Osteocyte (in vitro differentiated cells): ENCODE measurements at regions not wholly inside any gene's neighbourhood (a gene's known extent, or its start where the extent isn't known, plus 50 kb on each side); places are given as distances from the start of the nearest gene placed in this dataset.

ENCODE experiments used
- DNase-seq: peaks from one replicate; pipeline ENCODE4 v3.0.0; 2021; ENCODE audit warnings: mixed read lengths; ENCODE audit not compliant: unreplicated experiment; ENCODE audit errors: extremely low spot score
- H3K27ac Mint-ChIP-seq: one replicate; pipeline ENCODE4 v1.8.0; 2021; ENCODE audit warnings: mild to moderate bottlenecking, mixed read lengths; ENCODE audit not compliant: unreplicated experiment
- H3K27me3 Mint-ChIP-seq: one replicate; pipeline ENCODE4 v1.8.0; 2021; ENCODE audit warnings: mixed read lengths; ENCODE audit not compliant: unreplicated experiment
- H3K36me3 Mint-ChIP-seq: one replicate; pipeline ENCODE4 v1.8.0; 2021; ENCODE audit warnings: mixed read lengths; ENCODE audit not compliant: unreplicated experiment
- H3K4me1 Mint-ChIP-seq: one replicate; pipeline ENCODE4 v1.8.0; 2021; ENCODE audit warnings: mixed read lengths; ENCODE audit not compliant: unreplicated experiment
- H3K4me3 Mint-ChIP-seq: one replicate; pipeline ENCODE4 v1.8.0; 2021; ENCODE audit warnings: mild to moderate bottlenecking, moderate library complexity, mixed read lengths; ENCODE audit not compliant: unreplicated experiment
- H3K9me3 Mint-ChIP-seq: one replicate; pipeline ENCODE4 v1.8.0; 2021; ENCODE audit warnings: mixed read lengths; ENCODE audit not compliant: unreplicated experiment
- CTCF ChIP-seq: fragments of 200-600 bp; sonication (generic); IDR thresholded peaks from 2 replicates; pipeline ENCODE4 v1.5.0; 2021; ENCODE audit warnings: antibody characterized with exemption, mild to moderate bottlenecking, moderate library complexity

GRCh38 chr10:117471344-117471874, 71.1 kb upstream of the EMX2 start:
- no peak for DNase-seq
- no peaks in the 10 kb centered on the region for H3K9me3 Mint-ChIP-seq
- no peak overlapping the region for H3K27ac Mint-ChIP-seq
- H3K36me3 Mint-ChIP-seq: no peaks in the 10 kb centered on the region
- no peak for TF ChIP-seq CTCF
- peaks cover 4% of the 10 kb centered on the region for H3K27me3 Mint-ChIP-seq
- no peak overlapping the region for H3K4me3 Mint-ChIP-seq
- no peaks in the 10 kb centered on the region for H3K4me1 Mint-ChIP-seq

- DNase-seq: no peak
- no peak overlapping the region for H3K27ac Mint-ChIP-seq
- no peaks in the 10 kb centered on the region for H3K9me3 Mint-ChIP-seq
- H3K36me3 Mint-ChIP-seq: no peaks in the 10 kb centered on the region
- peaks cover 4% of the 10 kb centered on the region for H3K27me3 Mint-ChIP-seq
- no peaks in the 10 kb centered on the region for H3K4me1 Mint-ChIP-seq
- H3K4me3 Mint-ChIP-seq: no peak overlapping the region
- TF ChIP-seq CTCF: no peak
Measured at GRCh38 chr10:117470733-117471132, 71.8 kb upstream of the EMX2 start.

DNA sequence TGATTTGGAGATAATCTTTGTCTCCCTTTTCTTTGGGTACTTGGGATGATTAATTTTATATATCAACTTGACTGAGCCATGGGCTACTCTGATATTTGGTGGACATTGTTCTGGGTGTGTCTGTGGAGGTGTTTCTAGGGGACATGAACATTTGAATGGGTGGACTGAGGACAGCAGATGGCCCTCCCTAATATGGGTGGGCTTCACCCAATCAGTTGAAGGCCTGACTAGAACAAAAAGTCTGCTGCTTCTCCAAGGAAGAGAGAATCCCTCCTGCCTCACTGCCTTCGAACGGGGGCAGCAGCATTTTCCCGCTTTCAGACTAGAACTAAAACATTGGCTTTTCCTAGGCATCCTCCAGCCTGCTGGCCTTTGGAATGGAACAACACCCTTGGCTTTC, 73.9 kb upstream of the EMX2 start:
- no peak overlapping the region for H3K4me3 Mint-ChIP-seq
- H3K27me3 Mint-ChIP-seq: peaks cover 4% of the 10 kb centered on the region
- H3K36me3 Mint-ChIP-seq: no peaks in the 10 kb centered on the region
- no peaks in the 10 kb centered on the region for H3K9me3 Mint-ChIP-seq
- no peak for TF ChIP-seq CTCF
- no peaks in the 10 kb centered on the region for H3K4me1 Mint-ChIP-seq
- no peak for DNase-seq
- no peak overlapping the region for H3K27ac Mint-ChIP-seq

DNA sequence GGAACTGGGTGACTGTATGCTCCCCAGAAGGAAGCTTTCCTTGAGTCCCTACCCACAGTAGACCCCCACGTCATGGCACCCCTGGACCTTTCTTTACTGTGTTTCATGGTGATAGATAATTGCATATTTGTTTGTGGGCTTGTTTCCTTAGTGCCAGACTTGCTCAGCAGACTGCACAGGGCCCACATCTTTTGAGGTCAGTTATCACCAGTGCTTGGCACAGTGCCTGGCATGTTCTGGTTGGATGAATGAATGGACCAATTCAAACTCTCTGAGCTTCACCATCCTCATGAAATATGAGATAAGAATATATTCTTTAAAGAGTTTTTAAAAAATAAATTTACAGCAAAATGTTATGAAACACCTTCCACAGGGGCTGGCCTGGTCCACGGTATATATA, 78.4 kb upstream of the EMX2 start:
- Mint-ChIP-seq H3K9me3 (no peaks in the 10 kb centered on the region), H3K36me3 (no peaks in the 10 kb centered on the region), H3K27ac (no peak overlapping the region), H3K4me1 (no peaks in the 10 kb centered on the region), H3K4me3 (no peak overlapping the region), H3K27me3 (peaks cover 3% of the 10 kb centered on the region)
- no peak for DNase-seq
- TF ChIP-seq CTCF: no peak

DNA sequence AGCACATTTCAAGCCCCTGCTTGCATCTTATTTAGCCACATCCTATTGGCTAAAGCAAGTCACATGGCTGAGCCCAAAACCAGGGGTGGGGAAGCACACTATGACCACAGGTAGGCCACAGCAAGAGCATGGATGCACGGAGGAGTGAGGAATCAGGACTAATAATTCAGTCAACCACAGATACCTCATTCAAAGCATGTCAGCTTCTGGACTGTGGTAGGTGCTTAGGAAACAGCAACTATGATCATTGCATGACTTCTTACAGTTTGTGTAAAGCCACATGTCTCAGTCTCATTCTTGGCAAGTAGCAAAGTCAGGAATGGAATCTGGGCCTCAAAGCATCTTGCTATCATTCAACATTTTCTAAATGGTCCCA, 79.0 kb upstream of the EMX2 start:
- Mint-ChIP-seq H3K9me3 (no peaks in the 10 kb centered on the region), H3K27ac (no peak overlapping the region), H3K36me3 (no peaks in the 10 kb centered on the region), H3K4me3 (no peak overlapping the region), H3K4me1 (no peaks in the 10 kb centered on the region), H3K27me3 (peaks cover 3% of the 10 kb centered on the region)
- DNase-seq: no peak
- TF ChIP-seq CTCF: no peak
